Astrocyte (in vitro differentiated cells and primary cell): ENCODE measurements at regions not wholly inside any gene's neighbourhood (a gene's known extent, or its start where the extent isn't known, plus 50 kb on each side); places are given as distances from the start of the nearest gene placed in this dataset.

ENCODE experiments used
- DNase-seq: peaks from one replicate; pipeline ENCODE4 v3.0.0-alpha.2; 2010; ENCODE audit warnings: low read depth
- FAIRE-seq: peaks from 2 replicates; lab custom pipeline; 2011; peaks lifted over from hg19 to GRCh38; lab: Jason Lieb, UNC
- H2AFZ ChIP-seq: 2 replicates; pipeline ENCODE4 v1.6.0; 2012; ENCODE audit warnings: low read depth, low read length, inconsistent platforms
- H3K27ac ChIP-seq: 2 replicates; pipeline ENCODE4 v1.5.1; 2011; ENCODE audit warnings: low read depth, low read length, inconsistent platforms
- H3K27me3 ChIP-seq: 2 replicates; pipeline ENCODE4 v1.6.0; 2011; ENCODE audit warnings: low read length, inconsistent platforms; ENCODE audit not compliant: insufficient read depth
- H3K36me3 ChIP-seq: 2 replicates; pipeline ENCODE4 v1.5.1; 2011; ENCODE audit warnings: low read length, inconsistent platforms; ENCODE audit not compliant: insufficient read depth
- H3K4me1 ChIP-seq: 2 replicates; pipeline ENCODE4 v1.5.1; 2011; ENCODE audit warnings: low read length, inconsistent platforms; ENCODE audit not compliant: insufficient read depth
- H3K4me2 ChIP-seq: 2 replicates; pipeline ENCODE4 v1.6.0; 2012; ENCODE audit warnings: low read length, inconsistent platforms
- H3K4me3 ChIP-seq: 2 replicates; pipeline ENCODE4 v1.5.1; 2011; ENCODE audit warnings: low read depth, mild to moderate bottlenecking, low read length, inconsistent platforms; ENCODE audit not compliant: insufficient read depth
- H3K79me2 ChIP-seq: 2 replicates; pipeline ENCODE4 v1.6.0; 2012; ENCODE audit warnings: mild to moderate bottlenecking, low read length, inconsistent platforms; ENCODE audit not compliant: insufficient read depth
- H3K9ac ChIP-seq: 2 replicates; pipeline ENCODE4 v1.6.0; 2012; ENCODE audit warnings: mild to moderate bottlenecking, low read length, inconsistent platforms
- H3K9me3 ChIP-seq: 2 replicates; pipeline ENCODE4 v1.5.1; 2012; ENCODE audit warnings: low read depth, mild to moderate bottlenecking, low read length, inconsistent platforms; ENCODE audit not compliant: insufficient read depth
- H4K20me1 ChIP-seq: 2 replicates; pipeline ENCODE4 v1.6.0; 2012; ENCODE audit warnings: low read length, inconsistent platforms; ENCODE audit not compliant: insufficient read depth
- H3K27ac Mint-ChIP-seq: one replicate; pipeline ENCODE4 v1.8.0; 2021; ENCODE audit warnings: mild to moderate bottlenecking, mixed read lengths; ENCODE audit not compliant: unreplicated experiment
- H3K27me3 Mint-ChIP-seq: one replicate; pipeline ENCODE4 v1.8.0; 2021; ENCODE audit warnings: low read depth, mixed read lengths; ENCODE audit not compliant: unreplicated experiment
- H3K36me3 Mint-ChIP-seq: one replicate; pipeline ENCODE4 v1.8.0; 2021; ENCODE audit warnings: low read depth, mixed read lengths; ENCODE audit not compliant: unreplicated experiment
- H3K4me1 Mint-ChIP-seq: one replicate; pipeline ENCODE4 v1.8.0; 2021; ENCODE audit warnings: low read depth, mixed read lengths; ENCODE audit not compliant: unreplicated experiment
- H3K4me3 Mint-ChIP-seq: one replicate; pipeline ENCODE4 v1.8.0; 2021; ENCODE audit warnings: mild to moderate bottlenecking, moderate library complexity, mixed read lengths; ENCODE audit not compliant: unreplicated experiment
- H3K9me3 Mint-ChIP-seq: one replicate; pipeline ENCODE4 v1.8.0; 2021; ENCODE audit warnings: mild to moderate bottlenecking, mixed read lengths; ENCODE audit not compliant: unreplicated experiment
- EZH2 ChIP-seq: IDR thresholded peaks from 2 replicates; pipeline ENCODE4 v1.6.1; 2012; ENCODE audit warnings: mild to moderate bottlenecking, low read length, inconsistent platforms; ENCODE audit not compliant: insufficient read depth
- TF ChIP-seq, protein P1 (sequence below): IDR thresholded peaks from 2 replicates; pipeline ENCODE4 v1.5.1; 2011; ENCODE audit warnings: low read depth, mild to moderate bottlenecking, inconsistent platforms, low read length, moderate library complexity; ENCODE audit not compliant: insufficient read depth

DNA sequence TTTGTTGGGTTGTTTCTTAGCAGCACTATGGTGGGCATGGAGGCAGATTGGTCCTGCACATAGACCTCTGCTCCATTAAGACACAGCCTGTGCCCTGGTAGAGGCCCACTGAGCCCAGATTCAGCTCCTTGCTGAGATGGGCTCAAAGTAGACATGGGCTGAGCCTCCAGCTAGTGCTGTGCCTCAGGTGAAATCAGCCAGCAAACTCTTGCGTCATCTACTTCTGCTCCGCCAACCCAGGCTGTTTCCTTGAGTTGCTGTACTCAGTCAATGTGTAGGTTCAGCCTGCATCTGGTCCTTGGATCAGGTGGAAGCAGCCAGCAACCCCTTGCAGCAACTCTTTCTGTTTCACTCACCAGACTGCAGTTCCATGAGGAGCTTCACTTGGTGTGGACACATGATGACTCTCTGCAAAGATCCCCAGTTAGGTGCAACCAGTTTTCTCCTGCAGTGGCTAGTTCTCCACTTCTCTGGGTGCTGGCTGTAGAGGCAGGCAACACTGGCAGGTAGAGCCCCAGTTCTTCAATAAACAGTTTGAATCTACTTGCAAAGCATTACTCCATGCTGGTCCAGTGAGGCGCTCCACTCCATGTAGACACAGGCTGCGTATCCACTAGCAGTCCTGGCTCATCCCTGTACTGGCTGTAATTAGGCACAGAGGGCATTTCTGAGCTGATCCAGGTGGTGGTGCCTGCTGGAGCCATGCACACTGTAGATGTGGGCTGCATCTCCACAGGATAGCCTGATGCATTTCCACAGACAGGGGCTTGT, 199.0 kb upstream of the MAMLD1 start:
- Mint-ChIP-seq H3K27ac (no peak overlapping the region), H3K36me3 (no peaks in the 10 kb centered on the region), H3K4me1 (peaks cover 2% of the 10 kb centered on the region), H3K27me3 (peaks cover 6% of the 10 kb centered on the region), H3K9me3 (no peaks in the 10 kb centered on the region), H3K4me3 (no peak overlapping the region)
- Histone ChIP-seq H3K79me2 (no peaks in the 10 kb centered on the region), H3K27ac (no peak overlapping the region), H3K4me3 (no peak overlapping the region), H3K4me2 (no peak overlapping the region), H2AFZ (no peak overlapping the region), H3K27me3 (no peaks in the 10 kb centered on the region), H3K4me1 (no peaks in the 10 kb centered on the region), H3K36me3 (no peaks in the 10 kb centered on the region), H3K9me3 (no peaks in the 10 kb centered on the region), H4K20me1 (no peaks in the 10 kb centered on the region), H3K9ac (no peak overlapping the region)
- no peak for TF ChIP-seq EZH2
- TF ChIP-seq, protein P1, sequence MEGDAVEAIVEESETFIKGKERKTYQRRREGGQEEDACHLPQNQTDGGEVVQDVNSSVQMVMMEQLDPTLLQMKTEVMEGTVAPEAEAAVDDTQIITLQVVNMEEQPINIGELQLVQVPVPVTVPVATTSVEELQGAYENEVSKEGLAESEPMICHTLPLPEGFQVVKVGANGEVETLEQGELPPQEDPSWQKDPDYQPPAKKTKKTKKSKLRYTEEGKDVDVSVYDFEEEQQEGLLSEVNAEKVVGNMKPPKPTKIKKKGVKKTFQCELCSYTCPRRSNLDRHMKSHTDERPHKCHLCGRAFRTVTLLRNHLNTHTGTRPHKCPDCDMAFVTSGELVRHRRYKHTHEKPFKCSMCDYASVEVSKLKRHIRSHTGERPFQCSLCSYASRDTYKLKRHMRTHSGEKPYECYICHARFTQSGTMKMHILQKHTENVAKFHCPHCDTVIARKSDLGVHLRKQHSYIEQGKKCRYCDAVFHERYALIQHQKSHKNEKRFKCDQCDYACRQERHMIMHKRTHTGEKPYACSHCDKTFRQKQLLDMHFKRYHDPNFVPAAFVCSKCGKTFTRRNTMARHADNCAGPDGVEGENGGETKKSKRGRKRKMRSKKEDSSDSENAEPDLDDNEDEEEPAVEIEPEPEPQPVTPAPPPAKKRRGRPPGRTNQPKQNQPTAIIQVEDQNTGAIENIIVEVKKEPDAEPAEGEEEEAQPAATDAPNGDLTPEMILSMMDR: no peak
- no peak for FAIRE-seq
- no peak for DNase-seq

DNA sequence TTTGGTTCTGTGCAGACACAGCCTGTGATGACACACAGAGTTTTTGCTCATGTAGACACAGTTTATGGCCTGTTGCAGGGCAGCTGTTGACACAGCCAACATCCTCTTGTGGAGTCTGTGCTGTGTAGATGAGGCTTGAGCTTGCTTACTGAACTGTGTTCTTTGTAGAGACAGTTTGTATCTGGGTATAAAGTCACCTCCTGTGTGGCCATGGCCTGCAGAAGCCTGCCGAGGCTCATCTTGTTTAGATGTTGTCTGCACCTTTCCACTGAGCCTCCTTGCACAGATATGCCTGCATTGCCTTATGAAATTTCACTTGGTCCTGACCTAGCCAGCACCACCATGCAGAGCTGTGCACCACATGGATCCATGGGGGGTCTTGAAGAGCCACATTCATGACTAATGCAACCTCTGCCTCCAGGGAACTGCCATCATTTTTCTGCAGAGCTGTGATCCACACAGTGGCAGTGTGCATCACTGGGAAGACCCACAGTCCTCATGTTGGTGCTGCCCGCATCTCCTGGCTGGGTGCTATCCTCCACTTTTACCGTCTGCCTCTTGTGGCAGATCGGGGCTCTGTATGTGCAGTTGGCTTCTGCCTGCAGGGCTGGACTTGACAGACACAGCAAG, 198.0 kb upstream of the MAMLD1 start:
- no peak for FAIRE-seq

More for the DNA sequence above, 198.0 kb upstream of the MAMLD1 start:
- Histone ChIP-seq H3K4me3 (no peak overlapping the region), H3K9ac (no peak overlapping the region), H3K36me3 (no peaks in the 10 kb centered on the region), H3K79me2 (no peaks in the 10 kb centered on the region), H3K27me3 (no peaks in the 10 kb centered on the region), H3K9me3 (no peaks in the 10 kb centered on the region), H3K27ac (no peak overlapping the region), H4K20me1 (no peaks in the 10 kb centered on the region), H3K4me2 (no peak overlapping the region), H3K4me1 (no peaks in the 10 kb centered on the region), H2AFZ (no peak overlapping the region)
- Mint-ChIP-seq H3K27ac (no peak overlapping the region), H3K4me3 (no peak overlapping the region), H3K27me3 (peaks cover 6% of the 10 kb centered on the region), H3K4me1 (peaks cover 2% of the 10 kb centered on the region), H3K36me3 (no peaks in the 10 kb centered on the region), H3K9me3 (no peaks in the 10 kb centered on the region)
- no peak for DNase-seq
- no peak for TF ChIP-seq EZH2
- TF ChIP-seq, protein P1: no peak
